HCT116 (cell line): ENCODE measurements at regions not wholly inside any gene's neighbourhood (a gene's known extent, or its start where the extent isn't known, plus 50 kb on each side); places are given as distances from the start of the nearest gene placed in this dataset.

Experiments
- CTCF ChIP-seq, 3 experiments: fragments of 200-600 bp in 1 of 3; sonication (generic) in 1 of 3; IDR thresholded peaks in 2 of 3; conservative IDR thresholded peaks in 1 of 3; 2 replicates each; pipeline ENCODE4 v1.5.1; 2012 to 2017; ENCODE audit warnings: low read depth in 2 of 3, low read length in 2 of 3, antibody characterized with exemption in 1 of 3, borderline replicate concordance in 1 of 3, control low read depth in 1 of 3, mild to moderate bottlenecking in 1 of 3, mixed read lengths in 1 of 3, mixed run types in 1 of 3, moderate library complexity in 1 of 3; ENCODE audit not compliant: insufficient read depth in 1 of 3
- EZH2 ChIP-seq: fragments of 200-600 bp; sonication (generic); IDR thresholded peaks from 2 replicates; pipeline ENCODE4 v1.6.1; 2017; ENCODE audit warnings: antibody characterized with exemption, mixed run types
- JUND ChIP-seq: IDR thresholded peaks from 2 replicates; pipeline ENCODE4 v1.6.1; 2012
- POLR2A ChIP-seq: IDR thresholded peaks from 2 replicates; pipeline ENCODE4 v1.7.0; 2011; ENCODE audit warnings: borderline replicate concordance; ENCODE audit not compliant: insufficient read depth, insufficient read length; ENCODE audit errors: extremely low read depth
- POLR2AphosphoS5 ChIP-seq: IDR thresholded peaks from 2 replicates; pipeline ENCODE4 v1.6.1; 2011; ENCODE audit warnings: mild to moderate bottlenecking, low read depth, low read length, moderate library complexity
- TF ChIP-seq, protein P1 (sequence below): IDR thresholded peaks from 2 replicates; pipeline ENCODE4 v1.6.1; 2012
- TF ChIP-seq, protein P2 (sequence below): IDR thresholded peaks from 2 replicates; pipeline ENCODE4 v1.6.1; 2011; ENCODE audit warnings: mild to moderate bottlenecking, low read length, moderate library complexity; ENCODE audit not compliant: insufficient replicate concordance; ENCODE audit errors: extremely low read depth

DNA sequence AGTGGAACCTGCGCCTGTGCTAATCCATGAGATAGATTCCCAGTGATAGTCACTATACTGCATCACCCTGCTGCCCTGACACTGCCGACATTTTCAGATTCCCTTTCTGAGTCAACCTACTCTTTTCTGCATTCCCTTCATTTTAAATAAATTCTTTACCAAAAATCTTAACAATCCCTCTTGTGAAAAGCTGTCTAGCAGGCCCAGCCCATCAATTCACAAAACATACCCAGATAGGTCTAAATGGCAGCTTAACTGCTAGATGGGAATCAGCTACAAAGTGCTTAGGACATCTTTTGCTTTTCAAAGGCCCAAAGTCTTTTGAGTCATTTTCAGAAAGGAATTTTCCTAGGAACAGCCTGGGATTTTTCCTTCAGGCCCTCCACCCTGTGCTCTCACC is 180.1 kb upstream of the PTBP2 start:
- TF ChIP-seq POLR2A = no peak
- no peak for TF ChIP-seq CTCF (IDR thresholded peaks at IDR 0.05 in 2 of 3, conservative IDR thresholded peaks at IDR 0.05 in 1 of 3; ENCODE audit: borderline replicate concordance in 1 of 3, insufficient read depth in 1 of 3, low read depth in 2 of 3, low read length in 2 of 3)
- TF ChIP-seq, protein P1, sequence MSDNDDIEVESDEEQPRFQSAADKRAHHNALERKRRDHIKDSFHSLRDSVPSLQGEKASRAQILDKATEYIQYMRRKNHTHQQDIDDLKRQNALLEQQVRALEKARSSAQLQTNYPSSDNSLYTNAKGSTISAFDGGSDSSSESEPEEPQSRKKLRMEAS = no peak
- TF ChIP-seq EZH2 = no peak
- no peak for TF ChIP-seq JUND
- TF ChIP-seq, protein P2, sequence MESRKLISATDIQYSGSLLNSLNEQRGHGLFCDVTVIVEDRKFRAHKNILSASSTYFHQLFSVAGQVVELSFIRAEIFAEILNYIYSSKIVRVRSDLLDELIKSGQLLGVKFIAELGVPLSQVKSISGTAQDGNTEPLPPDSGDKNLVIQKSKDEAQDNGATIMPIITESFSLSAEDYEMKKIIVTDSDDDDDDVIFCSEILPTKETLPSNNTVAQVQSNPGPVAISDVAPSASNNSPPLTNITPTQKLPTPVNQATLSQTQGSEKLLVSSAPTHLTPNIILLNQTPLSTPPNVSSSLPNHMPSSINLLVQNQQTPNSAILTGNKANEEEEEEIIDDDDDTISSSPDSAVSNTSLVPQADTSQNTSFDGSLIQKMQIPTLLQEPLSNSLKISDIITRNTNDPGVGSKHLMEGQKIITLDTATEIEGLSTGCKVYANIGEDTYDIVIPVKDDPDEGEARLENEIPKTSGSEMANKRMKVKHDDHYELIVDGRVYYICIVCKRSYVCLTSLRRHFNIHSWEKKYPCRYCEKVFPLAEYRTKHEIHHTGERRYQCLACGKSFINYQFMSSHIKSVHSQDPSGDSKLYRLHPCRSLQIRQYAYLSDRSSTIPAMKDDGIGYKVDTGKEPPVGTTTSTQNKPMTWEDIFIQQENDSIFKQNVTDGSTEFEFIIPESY = no peak
- TF ChIP-seq POLR2AphosphoS5 = no peak
